Activated CD4-positive, alpha-beta T cell treated with anti-CD3 and anti-CD28 coated beads, Interleukin-2, amount 50 U/mL, for 1 hour (primary cell): ENCODE measurements at regions not wholly inside any gene's neighbourhood (a gene's known extent, or its start where the extent isn't known, plus 50 kb on each side); places are given as distances from the start of the nearest gene placed in this dataset.
"Not testable (repeated sequence)": the region's sequence is repeated elsewhere in the genome, so short reads cannot be mapped to it uniquely, and the experiment has no call there.

Experiments used
- DNase-seq: peaks from one replicate; pipeline ENCODE4 v3.0.0-alpha.2; 2020

DNA sequence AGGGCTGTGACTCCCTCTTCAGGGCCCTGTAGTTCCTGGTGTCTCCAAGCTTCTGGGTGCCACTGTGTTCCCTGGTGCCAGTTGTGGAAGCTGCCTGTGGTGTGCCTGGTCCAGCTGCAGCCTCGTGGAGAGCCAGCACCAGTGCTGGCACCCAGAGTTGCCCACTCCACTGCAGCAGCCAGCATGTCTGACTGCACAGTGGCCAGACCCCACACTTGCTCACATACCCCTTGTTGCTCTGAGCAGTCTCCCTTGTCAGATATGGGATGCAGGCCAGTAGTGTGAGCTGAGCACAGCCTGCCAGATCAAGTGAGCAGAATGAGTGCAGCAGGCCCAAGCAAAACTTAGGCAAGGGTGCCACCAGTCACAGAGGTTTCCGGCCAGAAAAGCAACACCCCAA, 108.6 kb downstream of the ZMAT1 start:
- no peak for DNase-seq

DNA sequence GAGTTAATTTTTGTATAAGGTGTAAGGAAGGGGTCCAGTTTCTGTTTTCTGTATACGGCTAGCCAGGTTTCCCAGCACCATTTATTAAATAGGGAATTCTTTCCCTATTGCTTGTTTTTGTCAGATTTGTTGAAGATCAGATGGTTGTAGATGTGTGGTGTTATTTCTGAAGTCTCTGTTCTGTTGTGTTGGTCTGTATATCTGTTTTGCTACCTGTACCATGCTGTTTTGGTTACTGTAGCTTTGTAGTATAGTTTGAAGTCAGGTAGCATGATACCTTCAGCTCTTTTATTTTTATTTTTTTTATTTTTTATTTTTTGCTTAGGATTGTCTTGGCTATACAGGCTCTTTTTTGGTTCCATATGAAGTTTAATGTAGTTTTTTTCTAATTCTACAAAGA, 114.1 kb downstream of the ZMAT1 start:
- DNase-seq: not testable (repeated sequence)

DNA sequence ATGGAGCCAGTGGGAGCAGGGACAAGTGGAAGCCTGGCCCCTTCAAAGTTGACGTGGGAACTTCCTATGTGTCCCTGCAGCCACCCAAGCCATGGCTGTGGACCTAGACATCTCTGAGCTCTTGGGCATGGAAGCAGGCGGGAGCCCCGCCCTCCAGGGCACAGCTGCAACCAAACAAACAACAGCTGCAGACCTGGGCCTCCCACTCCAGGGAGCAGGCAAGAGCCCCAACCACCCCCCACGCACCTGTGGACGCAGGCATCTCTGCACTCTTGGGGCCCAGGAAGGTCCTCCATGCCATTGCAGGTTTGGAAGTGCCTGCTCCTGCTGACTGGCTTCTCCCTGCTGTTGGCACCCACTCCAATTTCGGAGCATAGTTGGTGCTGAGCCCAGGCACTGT, 118.6 kb downstream of the ZMAT1 start:
- no peak for DNase-seq

DNA sequence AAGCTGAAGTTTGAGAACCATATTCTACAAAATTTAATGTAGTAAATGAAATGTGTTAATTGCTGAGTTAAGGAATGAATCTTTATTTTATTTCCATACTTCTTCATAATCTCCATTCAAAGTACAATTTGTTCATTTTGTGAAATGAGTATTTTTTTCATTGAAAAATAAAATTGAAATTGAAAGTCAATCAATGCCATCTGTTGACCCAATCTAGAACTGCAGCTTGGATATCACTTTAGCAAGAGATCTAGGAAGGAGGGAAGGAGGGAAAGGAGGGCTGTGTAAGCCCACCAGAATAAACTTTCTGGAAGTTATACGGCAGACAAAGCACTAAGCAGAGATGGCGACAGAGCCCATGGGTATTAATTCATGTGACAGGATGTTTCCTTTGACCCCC, 128.4 kb downstream of the ZMAT1 start:
- no peak for DNase-seq

DNA sequence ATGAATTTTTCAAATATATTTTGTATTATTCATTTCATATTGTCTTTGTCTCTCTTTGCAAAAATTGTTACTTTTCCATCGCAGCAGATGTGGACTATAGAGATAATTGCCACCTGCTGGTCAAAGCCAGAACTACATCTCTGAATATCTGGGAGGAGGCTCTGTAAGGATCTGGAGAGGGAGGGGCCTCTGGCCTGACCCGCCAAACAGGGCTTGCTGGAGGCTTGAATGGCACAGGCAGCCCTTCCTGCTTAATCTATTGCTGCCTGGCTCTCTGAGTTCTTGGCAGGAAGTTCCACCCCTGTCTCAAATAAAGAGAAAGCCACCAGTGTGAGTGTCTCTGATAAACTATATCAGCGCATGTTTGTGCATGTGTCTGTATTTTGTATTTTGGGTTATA, 132.4 kb downstream of the ZMAT1 start:
- peak; percentile 61 for DNase-seq

DNA sequence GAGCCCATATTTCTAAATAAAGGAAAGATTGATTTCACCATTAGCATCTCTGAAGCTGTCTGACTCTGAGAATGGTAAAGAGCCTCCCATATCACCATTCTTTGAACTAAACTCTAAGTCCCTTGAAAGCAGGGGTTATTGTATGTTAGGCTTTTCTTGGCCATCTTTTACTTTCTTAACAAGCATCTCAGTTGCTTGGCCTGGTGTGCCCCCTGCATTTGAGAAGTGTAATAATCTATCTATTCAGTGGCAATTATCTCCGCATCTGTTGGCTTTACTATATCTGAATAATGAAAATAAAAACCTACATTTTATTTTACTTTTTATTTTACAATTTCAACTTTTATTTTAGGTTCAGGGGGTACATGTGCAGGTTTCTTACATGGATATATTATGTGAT, 128.3 kb upstream of the ARMCX2 start:
- no peak for DNase-seq

DNA sequence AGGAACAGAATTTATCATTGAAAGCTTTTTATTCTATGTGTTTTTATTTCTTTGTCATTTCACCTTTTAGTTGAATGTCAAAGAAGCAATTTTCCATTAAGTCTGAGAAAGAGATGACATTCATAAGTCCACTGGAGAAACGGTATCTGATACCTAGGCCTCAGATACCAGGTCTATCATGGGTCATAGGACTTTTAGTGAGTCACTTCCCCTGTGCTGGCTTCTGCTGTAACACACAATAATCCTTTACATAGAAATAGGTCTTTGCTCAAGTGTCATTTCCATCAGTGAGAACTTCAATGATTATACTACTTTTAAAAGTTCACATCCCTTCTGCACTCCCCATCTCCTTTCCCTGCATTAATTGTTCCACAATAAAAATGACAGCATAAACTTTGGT, 125.5 kb upstream of the ARMCX2 start:
- DNase-seq: no peak

DNA sequence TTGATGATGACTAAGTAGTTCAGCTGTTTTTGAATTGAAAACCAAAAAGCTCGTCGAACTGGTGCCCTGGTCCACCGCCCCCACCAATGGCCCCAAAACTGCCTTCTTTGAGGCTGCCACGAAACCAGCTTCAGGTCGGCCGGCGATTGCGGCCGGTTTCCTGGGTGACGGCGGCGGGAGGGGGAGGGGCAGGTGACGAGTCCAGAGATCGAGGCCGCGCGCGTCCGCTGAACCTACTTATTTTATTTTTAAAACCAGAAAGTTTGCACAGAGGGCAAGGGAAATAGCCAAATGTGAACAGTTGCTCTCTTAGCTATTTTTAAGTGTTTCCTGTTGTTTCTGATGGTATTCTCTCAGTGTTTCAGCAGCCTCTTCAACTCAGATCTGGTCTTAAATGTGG, 120.8 kb upstream of the ARMCX2 start:
- DNase-seq: not testable (repeated sequence)

DNA sequence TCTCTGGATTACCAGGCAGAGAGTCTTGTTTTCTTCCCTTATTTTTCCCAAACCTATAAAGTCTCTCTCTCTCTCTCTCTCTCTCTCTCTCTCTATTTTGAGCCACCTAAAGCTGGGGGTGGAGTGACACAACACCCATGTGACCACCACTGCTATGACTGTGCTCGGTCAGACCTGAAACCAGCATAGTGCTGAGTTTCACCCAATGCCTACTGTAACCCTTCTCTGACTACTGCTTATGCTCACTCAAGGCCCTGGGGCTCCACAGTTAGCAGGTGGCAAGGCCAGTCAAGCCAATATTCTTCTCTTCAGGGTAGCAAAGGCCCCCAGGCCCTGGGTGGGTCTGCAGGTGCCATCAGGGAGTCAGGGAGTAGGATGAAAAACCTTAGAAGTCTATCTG, 114.7 kb upstream of the ARMCX2 start:
- no peak for DNase-seq

DNA sequence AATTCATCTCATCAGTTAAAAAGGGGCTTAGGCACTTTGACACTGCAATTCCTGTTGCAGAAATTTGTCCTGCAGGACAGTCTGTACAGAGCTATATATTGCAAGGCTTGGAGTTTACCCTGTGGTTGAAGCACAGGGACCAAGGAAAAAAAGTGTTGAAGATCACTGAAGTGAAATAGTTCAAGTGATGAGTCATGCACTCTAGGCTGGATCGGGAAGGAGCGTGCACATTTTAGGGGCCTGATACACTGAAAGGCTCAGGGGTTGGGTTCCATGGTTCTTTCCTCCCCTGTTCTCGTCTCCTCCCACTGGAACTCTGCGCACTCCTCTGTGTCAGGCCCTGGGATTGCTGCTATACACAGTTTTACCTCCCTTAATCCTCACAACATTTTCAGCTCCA, 104.9 kb upstream of the ARMCX2 start:
- DNase-seq: no peak

DNA sequence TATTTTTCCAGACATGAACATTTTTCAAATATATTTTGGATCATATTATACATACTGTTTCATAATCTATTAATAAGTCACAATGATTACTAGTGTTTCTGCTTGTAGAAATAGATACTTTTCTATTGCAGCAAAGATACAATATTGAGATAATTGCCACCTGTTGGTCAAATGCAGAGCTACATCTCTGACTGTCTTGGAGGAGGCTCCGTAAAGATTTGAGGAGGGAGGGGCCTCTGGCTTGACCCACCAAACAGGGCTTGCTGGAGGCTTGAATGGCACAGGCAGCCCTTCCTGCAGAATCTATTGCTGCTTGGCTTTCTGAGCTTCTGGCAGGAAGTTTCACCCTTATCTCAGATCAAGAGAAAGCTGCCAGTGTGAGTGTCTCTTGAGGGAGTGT, 99.3 kb upstream of the ARMCX2 start:
- DNase-seq: peak; percentile 0

DNA sequence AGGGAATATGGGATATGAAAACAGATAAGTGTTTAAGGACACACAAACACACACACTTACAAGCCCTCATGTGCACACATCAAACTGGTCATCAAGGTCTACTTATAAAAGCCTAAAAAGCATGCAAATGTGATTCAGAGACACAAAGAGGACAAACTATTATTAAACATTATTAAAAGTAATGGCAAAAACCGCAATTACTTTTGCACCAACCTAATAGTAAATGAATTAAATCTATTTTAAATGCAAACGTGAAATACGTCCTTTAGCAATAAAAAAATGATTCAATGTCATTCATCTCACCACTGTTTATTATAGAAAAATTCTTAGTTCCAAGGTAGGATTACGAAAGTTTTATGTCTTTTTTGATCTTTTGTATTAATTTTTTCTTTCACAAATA, 91.1 kb upstream of the ARMCX2 start:
- DNase-seq: no peak

DNA sequence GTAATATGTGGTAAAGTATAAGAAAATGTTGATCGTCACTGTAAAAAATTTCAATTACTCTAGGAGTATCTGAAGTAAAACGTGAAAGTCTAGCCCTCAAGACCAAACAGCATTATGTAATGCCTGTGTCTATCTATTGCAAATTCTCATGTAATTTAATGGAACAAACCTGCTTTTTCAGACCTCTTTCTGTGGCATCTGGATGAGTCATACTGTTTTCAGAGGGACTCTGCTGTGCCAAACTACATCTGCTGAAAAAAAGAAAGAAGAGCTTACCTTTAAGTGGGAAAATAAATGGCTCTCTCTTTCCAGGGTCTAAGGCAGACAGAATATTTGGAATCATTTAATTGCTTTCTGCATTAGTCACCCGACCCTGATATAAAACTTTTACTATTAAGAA, 89.8 kb upstream of the ARMCX2 start:
- DNase-seq: no peak

DNA sequence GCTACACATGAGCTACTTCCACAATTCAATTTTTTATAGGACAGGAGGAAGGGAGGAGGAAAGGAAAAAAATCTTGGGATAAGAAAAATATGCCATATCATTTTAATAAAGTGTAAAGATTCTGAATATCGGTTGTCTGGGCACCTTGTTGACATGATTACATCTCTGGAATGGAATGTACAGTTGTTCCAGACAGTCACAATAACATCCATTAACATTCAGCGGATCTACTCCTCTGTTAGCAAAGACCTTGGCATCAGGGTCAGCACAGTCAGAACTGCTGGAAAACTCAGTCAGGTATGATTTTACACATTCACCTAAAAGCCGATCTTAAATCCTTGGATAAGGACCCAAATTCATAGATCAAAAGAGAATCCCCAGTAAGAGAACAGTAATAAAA, 85.4 kb upstream of the ARMCX2 start:
- DNase-seq: no peak

DNA sequence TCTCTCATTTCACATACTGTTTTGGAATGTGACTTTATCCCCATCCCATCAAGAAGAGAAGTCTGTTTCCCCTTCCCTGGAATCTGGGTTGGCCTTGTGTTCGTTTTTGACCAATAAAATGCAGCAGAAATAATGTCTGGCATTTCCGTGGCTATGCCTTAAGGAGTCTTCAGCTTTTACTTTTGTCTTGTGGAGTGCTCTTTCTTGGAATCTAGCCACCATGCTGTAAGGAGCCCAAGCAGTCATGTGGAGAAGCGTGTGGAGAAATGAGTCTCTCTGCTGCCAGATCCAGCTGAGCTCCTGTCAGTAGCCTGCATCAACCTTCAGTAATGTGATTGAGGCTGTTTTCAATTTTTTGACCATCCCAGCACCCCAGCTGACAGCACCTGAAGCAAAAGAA, 84.4 kb upstream of the ARMCX2 start:
- DNase-seq: no peak

DNA sequence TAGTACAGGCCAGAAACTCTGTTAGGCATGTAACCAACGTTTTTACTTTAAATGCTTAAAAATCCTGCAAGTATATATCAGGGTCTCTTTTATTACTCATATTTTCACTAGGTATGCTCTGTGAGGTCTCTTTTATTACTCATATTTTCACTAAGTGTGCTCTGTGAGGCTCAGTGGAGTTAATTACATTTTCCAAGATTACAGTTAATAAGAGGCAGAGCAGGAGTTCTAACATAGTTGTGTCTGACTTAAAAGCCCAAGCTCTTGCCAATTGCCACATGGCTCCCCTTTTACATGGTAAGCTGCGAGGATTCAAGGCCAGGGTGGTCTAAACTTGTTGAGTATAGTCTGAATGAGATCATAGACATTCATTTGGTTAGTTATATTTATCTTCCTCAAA, 81.0 kb upstream of the ARMCX2 start:
- no peak for DNase-seq

DNA sequence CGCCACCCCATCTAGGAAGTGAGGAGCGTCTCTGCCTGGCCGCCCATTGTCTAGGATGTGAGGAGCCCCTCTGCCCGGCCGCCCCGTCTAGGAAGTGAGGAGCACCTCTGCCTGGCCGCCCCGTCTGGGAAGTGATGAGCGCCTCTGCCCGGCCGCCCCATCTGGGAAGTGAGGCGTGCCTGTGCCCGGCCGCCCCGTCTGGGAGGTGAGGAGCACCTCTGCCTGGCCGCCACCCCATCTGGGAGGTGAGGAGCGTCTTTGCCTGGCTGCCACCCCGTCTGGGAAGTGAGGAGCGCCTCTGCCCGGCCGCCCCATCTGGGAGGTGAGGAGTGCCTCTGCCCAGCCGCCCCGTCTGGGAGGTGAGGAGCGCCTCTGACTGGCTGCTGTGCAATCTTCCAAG, 79.2 kb upstream of the ARMCX2 start:
- DNase-seq: not testable (repeated sequence)

DNA sequence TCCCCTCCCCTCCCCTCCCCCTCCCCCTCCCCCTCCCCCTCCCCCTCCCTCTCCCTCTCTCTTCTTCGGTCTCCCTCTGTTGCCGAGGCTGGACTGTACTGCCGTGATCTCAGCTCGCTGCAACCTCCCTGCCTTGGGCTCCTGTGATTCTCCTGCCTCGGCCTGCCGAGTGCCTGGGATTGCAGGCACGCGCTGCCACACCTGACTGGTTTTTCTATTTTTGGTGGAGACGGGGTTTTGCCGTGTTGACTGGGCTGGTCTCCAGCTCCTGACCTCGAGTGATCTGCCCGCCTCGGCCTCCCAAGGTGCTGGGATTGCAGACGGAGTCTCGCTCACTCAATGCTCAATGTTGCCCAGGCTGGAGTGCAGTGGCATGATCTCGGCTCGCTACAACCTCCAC, 78.8 kb upstream of the ARMCX2 start:
- not testable (repeated sequence) for DNase-seq

DNA sequence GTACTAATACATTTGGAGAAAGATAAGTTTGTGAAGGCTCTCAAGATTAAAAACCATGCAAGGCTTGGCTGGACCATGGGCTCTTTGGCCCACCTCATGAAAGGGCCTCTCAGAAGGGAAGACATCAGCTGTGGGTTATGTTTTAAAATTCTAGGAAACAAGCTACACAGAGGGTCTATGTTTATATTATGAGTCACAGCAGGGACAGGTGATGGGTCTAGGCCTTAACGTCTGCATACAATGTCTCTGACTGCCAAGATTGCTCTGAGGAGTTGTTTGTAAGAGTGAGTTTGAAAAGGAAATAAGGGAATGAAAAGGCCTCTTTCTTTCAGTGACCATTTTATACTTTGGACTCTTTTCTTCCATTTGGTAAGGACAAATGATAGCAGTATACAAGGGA, 77.0 kb upstream of the ARMCX2 start:
- DNase-seq: no peak

DNA sequence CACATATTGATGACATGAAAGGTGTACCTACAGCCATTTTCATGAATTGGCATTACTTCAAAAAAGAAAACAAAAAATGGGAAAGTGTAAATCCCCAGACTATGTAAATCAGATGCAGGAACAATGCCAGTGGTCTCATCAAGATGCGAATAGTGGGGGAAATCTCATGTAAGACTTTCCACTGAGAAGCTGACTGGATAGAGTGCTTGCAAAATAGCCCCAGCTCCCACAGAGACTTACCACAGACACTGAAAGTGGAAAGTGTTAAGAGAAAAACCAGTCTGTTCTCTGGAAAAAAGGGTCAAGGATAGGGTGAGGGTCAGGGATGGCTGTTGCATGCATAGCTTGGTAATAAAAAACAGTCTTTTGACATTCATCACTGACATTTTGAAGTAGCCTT, 73.2 kb upstream of the ARMCX2 start:
- DNase-seq: no peak

DNA sequence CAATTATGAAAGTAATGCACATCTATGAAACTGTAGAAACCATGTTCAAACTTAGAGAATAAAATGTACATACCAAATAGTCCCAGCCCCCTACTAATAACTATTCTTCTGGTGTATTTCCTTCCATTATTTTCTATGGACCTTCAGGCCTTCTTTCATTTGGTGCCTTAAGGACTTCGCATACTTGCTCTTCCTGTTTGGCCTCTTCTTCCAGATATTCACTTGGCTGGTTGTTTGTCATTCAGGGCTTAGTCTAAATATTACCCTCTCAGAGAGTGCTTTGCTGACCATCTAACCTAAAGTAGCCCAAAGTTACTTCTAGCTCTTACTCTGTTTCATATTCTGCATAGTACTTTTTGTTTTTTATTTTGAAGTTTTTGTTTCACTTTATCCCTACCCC, 70.3 kb upstream of the ARMCX2 start:
- DNase-seq: no peak
